ENCODE measurements at regions not wholly inside any gene's neighbourhood (a gene's known extent, or its start where the extent isn't known, plus 50 kb on each side); places are given as distances from the start of the nearest gene placed in this dataset.

GRCh38 chr5:17802256-17802655 is 168.0 kb downstream of the TAF11L14 start:
- Histone ChIP-seq H3K27me3 (ENCODE audit: control insufficient read depth, insufficient read depth, low read length) (no peaks in the 10 kb centered on the region), H3K36me3 (ENCODE audit: control insufficient read depth, insufficient read depth, low read length) (no peaks in the 10 kb centered on the region), H3K4me3 (ENCODE audit: low read depth, low read length) (no peak overlapping the region)
- TF ChIP-seq CTCF (IDR thresholded peaks at IDR 0.05; ENCODE audit: insufficient read depth, low read length, poor library complexity, severe bottlenecking), result no peak
- DNase-seq (ENCODE audit: low read depth), result no peak

GRCh38 chr5:17803971-17804370 is 169.7 kb downstream of the TAF11L14 start:
- Histone ChIP-seq H3K36me3 (ENCODE audit: control insufficient read depth, insufficient read depth, low read length) (no peaks in the 10 kb centered on the region), H3K4me3 (ENCODE audit: low read depth, low read length) (no peak overlapping the region), H3K27me3 (ENCODE audit: control insufficient read depth, insufficient read depth, low read length) (no peaks in the 10 kb centered on the region)
- DNase-seq (ENCODE audit: low read depth), result no peak
- no peak for TF ChIP-seq CTCF (IDR thresholded peaks at IDR 0.05; ENCODE audit: insufficient read depth, low read length, poor library complexity, severe bottlenecking)

- Histone ChIP-seq H3K36me3 (ENCODE audit: control insufficient read depth, insufficient read depth, low read length) (no peaks in the 10 kb centered on the region), H3K4me3 (ENCODE audit: low read depth, low read length) (no peak overlapping the region), H3K27me3 (ENCODE audit: control insufficient read depth, insufficient read depth, low read length) (no peaks in the 10 kb centered on the region)
- no peak for TF ChIP-seq CTCF (IDR thresholded peaks at IDR 0.05; ENCODE audit: insufficient read depth, low read length, poor library complexity, severe bottlenecking)
- DNase-seq (ENCODE audit: low read depth), result peak; percentile 5
Measured at GRCh38 chr5:17805227-17805825, 171.1 kb downstream of the TAF11L14 start.

- TF ChIP-seq CTCF (IDR thresholded peaks at IDR 0.05; ENCODE audit: insufficient read depth, low read length, poor library complexity, severe bottlenecking), result no peak
- DNase-seq (ENCODE audit: low read depth), result no peak
- Histone ChIP-seq H3K4me3 (ENCODE audit: low read depth, low read length) (no peak overlapping the region), H3K27me3 (ENCODE audit: control insufficient read depth, insufficient read depth, low read length) (no peaks in the 10 kb centered on the region), H3K36me3 (ENCODE audit: control insufficient read depth, insufficient read depth, low read length) (no peaks in the 10 kb centered on the region)
Measured at GRCh38 chr5:17806818-17807468, 172.7 kb downstream of the TAF11L14 start.

GRCh38 chr5:17808566-17808965 is 174.3 kb downstream of the TAF11L14 start:
- no peak for TF ChIP-seq CTCF (IDR thresholded peaks at IDR 0.05; ENCODE audit: insufficient read depth, low read length, poor library complexity, severe bottlenecking)
- Histone ChIP-seq H3K36me3 (ENCODE audit: control insufficient read depth, insufficient read depth, low read length) (no peaks in the 10 kb centered on the region), H3K4me3 (ENCODE audit: low read depth, low read length) (no peak overlapping the region), H3K27me3 (ENCODE audit: control insufficient read depth, insufficient read depth, low read length) (no peaks in the 10 kb centered on the region)
- no peak for DNase-seq (ENCODE audit: low read depth)

- Histone ChIP-seq H3K27me3 (ENCODE audit: control insufficient read depth, insufficient read depth, low read length) (no peaks in the 10 kb centered on the region), H3K36me3 (ENCODE audit: control insufficient read depth, insufficient read depth, low read length) (no peaks in the 10 kb centered on the region), H3K4me3 (ENCODE audit: low read depth, low read length) (no peak overlapping the region)
- TF ChIP-seq CTCF (IDR thresholded peaks at IDR 0.05; ENCODE audit: insufficient read depth, low read length, poor library complexity, severe bottlenecking), result no peak
- DNase-seq (ENCODE audit: low read depth), result no peak
Measured at GRCh38 chr5:17810734-17811133, 176.5 kb downstream of the TAF11L14 start.

All from kidney epithelial cell (primary cell).